Endothelial cell of umbilical vein (primary cell): ENCODE measurements at regions not wholly inside any gene's neighbourhood (a gene's known extent, or its start where the extent isn't known, plus 50 kb on each side); places are given as distances from the start of the nearest gene placed in this dataset.

Source experiments
- BruUV-seq: library from RNA; stranded (reverse); fragments of 400-500 nt; replicated peaks from 2 replicates; lab custom pipeline; 2021; lab: Mats Ljungman, UMichigan
- CTCF ChIA-PET: fragments of 300-600, 350-600 bp; sonication (Branson Sonifier 250); formaldehyde crosslinking; loops from one replicate; lab custom pipeline; 2021; ENCODE audit warnings: antibody characterized with exemption, inconsistent platforms; lab: Charles Lee
- POLR2A ChIA-PET: fragments of 300-600, 350-600 bp; sonication (Branson Sonifier 250); formaldehyde crosslinking; loops from one replicate; lab custom pipeline; 2021; ENCODE audit warnings: antibody characterized with exemption, inconsistent platforms; lab: Charles Lee
- DNase-seq: peaks from one replicate; pipeline ENCODE4 v3.0.0-alpha.2; 2011; ENCODE audit warnings: low read depth, low spot score
- FAIRE-seq: peaks from 2 replicates; lab custom pipeline; 2011; peaks lifted over from hg19 to GRCh38; lab: Jason Lieb, UNC
- H2AFZ ChIP-seq: 2 replicates; pipeline ENCODE4 v1.6.0; 2012; ENCODE audit warnings: low read depth, low read length, control low read depth, inconsistent platforms
- H3K27ac ChIP-seq: 2 replicates; pipeline ENCODE4 v1.5.1; 2011; ENCODE audit warnings: low read depth, mild to moderate bottlenecking, control low read depth, low read length, moderate library complexity; ENCODE audit not compliant: insufficient read depth
- H3K27me3 ChIP-seq, 2 experiments: 2 replicates each; pipeline versions ENCODE4 v1.6.0 to v1.6.1; 2011; ENCODE audit warnings: low read length in 2 of 2, mixed read lengths in 1 of 2; ENCODE audit not compliant: control insufficient read depth in 2 of 2, insufficient read depth in 2 of 2
- H3K36me3 ChIP-seq, 2 experiments: 2 replicates in 1 of 2; 3 replicates in 1 of 2; pipeline ENCODE4 v1.5.1; 2011; ENCODE audit warnings: low read length in 2 of 2, mild to moderate bottlenecking in 1 of 2, moderate library complexity in 1 of 2; ENCODE audit not compliant: control insufficient read depth in 2 of 2, insufficient read depth in 2 of 2; ENCODE audit errors: extremely low read depth in 1 of 2
- H3K4me1 ChIP-seq: 3 replicates; pipeline ENCODE4 v1.5.1; 2011; ENCODE audit warnings: mild to moderate bottlenecking, low read length; ENCODE audit not compliant: control insufficient read depth, insufficient read depth; ENCODE audit errors: extremely low read depth
- H3K4me2 ChIP-seq: 2 replicates; pipeline ENCODE4 v1.6.1; 2011; ENCODE audit warnings: low read length, control low read depth, mixed read lengths; ENCODE audit not compliant: insufficient read depth
- H3K4me3 ChIP-seq, 3 experiments: fragments of 200-600 bp in 1 of 3; sonication (generic), shearing (Covaris generic) in 1 of 3; replicated peaks in 1 of 3; 2 replicates each; pipeline ENCODE4 v1.5.1; 2011 to 2016; ENCODE audit warnings: control low read depth in 3 of 3, low read length in 3 of 3, mild to moderate bottlenecking in 2 of 3, inconsistent platforms in 1 of 3, low read depth in 1 of 3, moderate library complexity in 1 of 3; ENCODE audit not compliant: insufficient read depth in 1 of 3
- H3K79me2 ChIP-seq: 2 replicates; pipeline ENCODE4 v1.6.0; 2012; ENCODE audit warnings: low read length, inconsistent platforms; ENCODE audit not compliant: control insufficient read depth, insufficient read depth
- H3K9ac ChIP-seq: replicated peaks from 2 replicates; pipeline ENCODE3; 2011; ENCODE audit warnings: low read length, control low read depth; ENCODE audit not compliant: insufficient read depth; ENCODE audit errors: extremely low read depth
- H3K9me1 ChIP-seq: replicated peaks from 3 replicates; pipeline ENCODE4 v1.6.0; 2011; ENCODE audit warnings: mild to moderate bottlenecking, low read length; ENCODE audit not compliant: control insufficient read depth, insufficient read depth; ENCODE audit errors: extremely low read depth
- H3K9me3 ChIP-seq: replicated peaks from 2 replicates; pipeline ENCODE4 v1.5.1; 2012; ENCODE audit warnings: low read length, inconsistent platforms; ENCODE audit not compliant: control insufficient read depth, insufficient read depth
- H4K20me1 ChIP-seq: replicated peaks from 2 replicates; pipeline ENCODE3; 2011; ENCODE audit warnings: mild to moderate bottlenecking, low read length; ENCODE audit not compliant: control insufficient read depth, insufficient read depth; ENCODE audit errors: extremely low read depth
- EZH2 ChIP-seq: IDR thresholded peaks from 2 replicates; pipeline ENCODE4 v1.6.1; 2012; ENCODE audit warnings: borderline replicate concordance, low read depth, mild to moderate bottlenecking, moderate library complexity, low read length, inconsistent platforms; ENCODE audit not compliant: severe bottlenecking
- FOS ChIP-seq: IDR thresholded peaks from 2 replicates; pipeline ENCODE4 v1.6.1; 2011; ENCODE audit warnings: mild to moderate bottlenecking, low read length, moderate library complexity, borderline replicate concordance; ENCODE audit not compliant: insufficient read depth
- GATA2 ChIP-seq: IDR thresholded peaks from 2 replicates; pipeline ENCODE4 v1.7.0; 2011; ENCODE audit warnings: low read depth, mild to moderate bottlenecking, moderate library complexity, mixed read lengths, low read length; ENCODE audit not compliant: insufficient read length, insufficient read depth
- JUN ChIP-seq: IDR thresholded peaks from 2 replicates; pipeline ENCODE4 v1.6.1; 2011; ENCODE audit warnings: borderline replicate concordance, low read depth; ENCODE audit not compliant: insufficient read length, insufficient read depth
- MAX ChIP-seq: IDR thresholded peaks from 2 replicates; pipeline ENCODE4 v1.6.1; 2011; ENCODE audit not compliant: insufficient read depth, insufficient read length
- MYC ChIP-seq: IDR thresholded peaks from one replicate; pipeline ENCODE4 v1.6.1; 2011; ENCODE audit warnings: mild to moderate bottlenecking, low read depth, low read length
- POLR2A ChIP-seq: IDR thresholded peaks from 2 replicates; pipeline ENCODE4 v1.6.1; 2012; ENCODE audit warnings: low read depth, mild to moderate bottlenecking, control low read depth, low read length
- POLR2AphosphoS5 ChIP-seq: IDR thresholded peaks from 2 replicates; pipeline ENCODE4 v1.6.1; 2012; ENCODE audit warnings: low read depth, mild to moderate bottlenecking, control low read depth, low read length, moderate library complexity; ENCODE audit not compliant: insufficient read depth
- dilution Hi-C: fragments of 300-500 bp; cut with MboI; formaldehyde crosslinking; loops from one replicate; pipeline ENCODE4 v1.15.0; 2019; ENCODE audit warnings: low sequenced_read_pairs; ENCODE audit not compliant: extremely low pct_ligation_motif_present
- intact Hi-C: fragments of 100-400 bp; cut with micrococcal nuclease; formaldehyde crosslinking; loops from one replicate; pipeline ENCODE4 v1.10.0; 2022
- TF ChIP-seq, protein P1 (sequence below), 2 donors: IDR thresholded peaks; 1 replicate in 1 of 2; 2 replicates in 1 of 2; pipeline ENCODE4 v1.5.1; 2011; ENCODE audit warnings: low read length in 2 of 2, mild to moderate bottlenecking in 2 of 2, moderate library complexity in 2 of 2, control low read depth in 1 of 2, inconsistent platforms in 1 of 2, low read depth in 1 of 2; ENCODE audit not compliant: insufficient read depth in 1 of 2; ENCODE audit errors: extremely low read depth in 1 of 2

DNA sequence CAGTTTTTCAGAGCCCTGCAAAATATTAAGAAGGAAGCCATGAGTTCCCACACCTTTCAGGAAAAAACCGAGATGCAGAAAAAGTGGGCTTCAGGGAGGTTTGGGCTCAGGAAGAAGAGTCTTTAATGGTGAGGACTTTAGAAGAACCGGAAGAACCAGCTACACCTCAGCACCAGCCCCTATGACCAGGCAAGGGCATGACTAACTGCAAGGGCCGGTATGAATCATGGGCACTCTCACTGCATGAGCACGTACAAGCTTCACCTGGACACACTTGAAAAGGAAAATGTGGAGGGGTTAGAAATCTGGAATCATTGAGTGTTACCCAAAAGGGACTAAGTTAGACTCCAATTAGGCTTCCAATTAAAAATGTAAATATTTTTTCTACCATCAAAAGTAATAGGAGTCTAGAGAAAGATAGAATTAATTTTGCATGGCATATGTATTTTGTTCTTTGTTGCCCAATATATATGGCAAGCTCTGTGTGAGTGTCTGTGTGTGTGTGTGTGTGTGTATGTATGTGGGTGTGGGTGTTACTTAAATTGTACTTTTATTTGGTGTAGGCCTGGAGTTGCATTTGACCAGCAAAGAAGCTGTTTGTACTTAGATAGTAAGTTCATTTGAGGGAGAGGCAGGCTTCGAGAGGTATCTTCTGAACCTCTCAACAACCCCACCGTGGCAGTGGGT is 66.5 kb upstream of the THUMPD2 start:
- TF ChIP-seq MAX = no peak
- TF ChIP-seq, protein P1, sequence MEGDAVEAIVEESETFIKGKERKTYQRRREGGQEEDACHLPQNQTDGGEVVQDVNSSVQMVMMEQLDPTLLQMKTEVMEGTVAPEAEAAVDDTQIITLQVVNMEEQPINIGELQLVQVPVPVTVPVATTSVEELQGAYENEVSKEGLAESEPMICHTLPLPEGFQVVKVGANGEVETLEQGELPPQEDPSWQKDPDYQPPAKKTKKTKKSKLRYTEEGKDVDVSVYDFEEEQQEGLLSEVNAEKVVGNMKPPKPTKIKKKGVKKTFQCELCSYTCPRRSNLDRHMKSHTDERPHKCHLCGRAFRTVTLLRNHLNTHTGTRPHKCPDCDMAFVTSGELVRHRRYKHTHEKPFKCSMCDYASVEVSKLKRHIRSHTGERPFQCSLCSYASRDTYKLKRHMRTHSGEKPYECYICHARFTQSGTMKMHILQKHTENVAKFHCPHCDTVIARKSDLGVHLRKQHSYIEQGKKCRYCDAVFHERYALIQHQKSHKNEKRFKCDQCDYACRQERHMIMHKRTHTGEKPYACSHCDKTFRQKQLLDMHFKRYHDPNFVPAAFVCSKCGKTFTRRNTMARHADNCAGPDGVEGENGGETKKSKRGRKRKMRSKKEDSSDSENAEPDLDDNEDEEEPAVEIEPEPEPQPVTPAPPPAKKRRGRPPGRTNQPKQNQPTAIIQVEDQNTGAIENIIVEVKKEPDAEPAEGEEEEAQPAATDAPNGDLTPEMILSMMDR (IDR thresholded peaks at IDR 0.05; ENCODE audit: extremely low read depth in 1 of 2, insufficient read depth in 1 of 2, low read depth in 1 of 2, low read length in 2 of 2) = no peak
- TF ChIP-seq POLR2AphosphoS5 = no peak
- no peak for TF ChIP-seq MYC
- TF ChIP-seq EZH2 = no peak
- no peak for TF ChIP-seq GATA2
- TF ChIP-seq POLR2A = no peak
- no peak for TF ChIP-seq FOS
- TF ChIP-seq JUN = no peak
- no peaks in the 10 kb centered on the region for H3K9me1 ChIP-seq
- H4K20me1 ChIP-seq = no peaks in the 10 kb centered on the region
- POLR2A ChIA-PET = no interaction called here
- no peaks in the 10 kb centered on the region for H3K9me3 ChIP-seq
- no peak overlapping the region for H3K4me3 ChIP-seq
- intact Hi-C loops (no loop called here), dilution Hi-C loops (no loop called here)
- H3K4me1 ChIP-seq = no peaks in the 10 kb centered on the region
- no peak overlapping the region for H3K27ac ChIP-seq
- no peaks in the 10 kb centered on the region for H3K36me3 ChIP-seq
- H2AFZ ChIP-seq = no peak overlapping the region
- no peak overlapping the region for H3K4me2 ChIP-seq
- no peaks in the 10 kb centered on the region for H3K27me3 ChIP-seq
- DNase-seq (no peak), FAIRE-seq (no peak)
- CTCF ChIA-PET = interaction anchor here (2.5 kb wide), 1 partner anchor 8 kb away, joined by 12 read pairs; no protein-coding TSS in a partner anchor
- no TSS peak for BruUV-seq
- H3K79me2 ChIP-seq = no peaks in the 10 kb centered on the region
- no peak overlapping the region for H3K9ac ChIP-seq
